Thyroid gland (tissue), 4 donors: ENCODE measurements at regions not wholly inside any gene's neighbourhood (a gene's known extent, or its start where the extent isn't known, plus 50 kb on each side); places are given as distances from the start of the nearest gene placed in this dataset.

Experiments used
- CTCF ChIP-seq, 6 experiments: fragments of 200-600 bp in 3 of 6; fragments of 450-650 bp in 3 of 6; sonication (generic) in 3 of 6; IDR thresholded peaks; one replicate each; pipeline ENCODE4 v1.5.1; 2016 to 2019; ENCODE audit warnings: antibody characterized with exemption in 6 of 6, mild to moderate bottlenecking in 2 of 6, inconsistent platforms in 1 of 6, moderate library complexity in 1 of 6
- POLR2A ChIP-seq, 2 donors: fragments of 450-650 bp; IDR thresholded peaks; one replicate each; pipeline ENCODE4 v1.6.1; 2017; ENCODE audit warnings: antibody characterized with exemption in 2 of 2, mild to moderate bottlenecking in 2 of 2, moderate library complexity in 1 of 2

- TF ChIP-seq CTCF (IDR thresholded peaks at IDR 0.05) (no peak), POLR2A (IDR thresholded peaks at IDR 0.05) (no peak)
Observed at GRCh38 chrX:74218895-74219294, 85.1 kb upstream of the ZCCHC13 start.
